ENCODE measurements at regions not wholly inside any gene's neighbourhood (a gene's known extent, or its start where the extent isn't known, plus 50 kb on each side); places are given as distances from the start of the nearest gene placed in this dataset.

DNA sequence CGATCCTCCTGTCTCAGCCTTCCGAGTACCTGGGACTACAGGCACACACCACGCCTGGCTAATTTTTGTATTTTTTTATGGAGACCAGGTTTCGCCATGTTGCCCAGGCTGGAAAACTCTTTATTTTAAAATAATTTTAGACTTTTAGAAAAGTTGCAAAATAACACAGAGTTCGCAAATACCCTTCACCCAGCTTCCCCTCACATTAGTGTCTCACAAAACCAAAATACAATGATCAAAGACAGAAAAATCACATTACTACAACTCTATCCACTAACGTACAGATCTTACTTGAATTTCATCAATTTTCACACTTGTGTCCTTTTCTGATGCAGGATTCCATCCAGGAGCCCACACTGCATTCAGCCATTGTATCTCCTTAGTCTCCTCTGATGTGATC is 58.8 kb upstream of the ERRFI1 start:
- H3K4me3 ChIP-seq (ENCODE audit: low read depth in 1 of 5, low read length in 5 of 5), result no peak overlapping the region

GRCh38 chr1:8083739-8084484 is 57.8 kb upstream of the ERRFI1 start:
- Histone ChIP-seq H3K27ac (ENCODE audit: low read depth, low read length) (peak overlapping the region; percentile 47), H3K4me1 (ENCODE audit: control insufficient read depth in 5 of 5, insufficient read depth in 5 of 5, low read length in 5 of 5) (peaks cover 5 to 15% (median 9%) of the 10 kb centered on the region in 5 donors), H3K9me3 (ENCODE audit: control insufficient read depth in 5 of 5, low read length in 5 of 5) (no peaks in the 10 kb centered on the region), H3K36me3 (ENCODE audit: control insufficient read depth in 5 of 5, insufficient read depth in 5 of 5, low read length in 5 of 5) (no peaks in the 10 kb centered on the region), H3K27me3 (ENCODE audit: control insufficient read depth in 5 of 5, insufficient read depth in 4 of 5, low read length in 5 of 5) (no peaks in the 10 kb centered on the region), H3K9ac (ENCODE audit: low read length in 5 of 5) (no peak overlapping the region), H3K4me3 (ENCODE audit: low read depth in 1 of 5, low read length in 5 of 5) (no peak overlapping the region)

More for the DNA sequence above, 58.8 kb upstream of the ERRFI1 start:
- Histone ChIP-seq H3K4me1 (ENCODE audit: control insufficient read depth in 5 of 5, insufficient read depth in 5 of 5, low read length in 5 of 5) (peaks cover 5 to 17% (median 11%) of the 10 kb centered on the region in 5 donors), H3K27ac (ENCODE audit: low read depth, low read length) (no peak overlapping the region), H3K36me3 (ENCODE audit: control insufficient read depth in 5 of 5, insufficient read depth in 5 of 5, low read length in 5 of 5) (no peaks in the 10 kb centered on the region), H3K9me3 (ENCODE audit: control insufficient read depth in 5 of 5, low read length in 5 of 5) (no peaks in the 10 kb centered on the region), H3K27me3 (ENCODE audit: control insufficient read depth in 5 of 5, insufficient read depth in 4 of 5, low read length in 5 of 5) (no peaks in the 10 kb centered on the region), H3K9ac (ENCODE audit: low read length in 5 of 5) (no peak overlapping the region)

DNA sequence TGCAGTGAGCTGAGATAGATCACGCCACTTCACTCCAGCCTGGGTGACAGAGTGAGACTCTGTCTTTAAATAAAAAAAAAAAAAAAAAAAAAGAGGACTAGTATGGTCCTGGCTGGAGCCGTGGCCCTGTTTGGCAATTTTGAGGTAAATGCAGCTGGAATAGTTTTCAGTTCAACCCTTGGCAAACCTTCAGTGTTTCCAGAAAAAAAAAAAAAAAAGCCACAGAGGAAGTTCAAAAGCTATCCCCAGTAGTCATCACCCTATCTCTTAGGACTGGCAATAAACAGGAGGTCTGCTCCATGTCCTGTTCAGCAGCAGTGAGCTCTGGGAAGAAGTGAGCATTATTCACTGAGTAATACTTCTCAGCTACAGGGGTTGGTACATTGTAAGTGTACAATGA is 56.8 kb upstream of the ERRFI1 start:
- Histone ChIP-seq H3K36me3 (ENCODE audit: control insufficient read depth in 5 of 5, insufficient read depth in 5 of 5, low read length in 5 of 5) (no peaks in the 10 kb centered on the region), H3K9me3 (ENCODE audit: control insufficient read depth in 5 of 5, low read length in 5 of 5) (no peaks in the 10 kb centered on the region), H3K4me3 (ENCODE audit: low read depth in 1 of 5, low read length in 5 of 5) (no peak overlapping the region), H3K27me3 (ENCODE audit: control insufficient read depth in 5 of 5, insufficient read depth in 4 of 5, low read length in 5 of 5) (no peaks in the 10 kb centered on the region), H3K9ac (ENCODE audit: low read length in 5 of 5) (peak overlapping the region in 1 of 5 donors; percentile 3), H3K27ac (ENCODE audit: low read depth, low read length) (no peak overlapping the region), H3K4me1 (ENCODE audit: control insufficient read depth in 5 of 5, insufficient read depth in 5 of 5, low read length in 5 of 5) (peaks cover 5 to 15% (median 13%) of the 10 kb centered on the region in 5 donors)

DNA sequence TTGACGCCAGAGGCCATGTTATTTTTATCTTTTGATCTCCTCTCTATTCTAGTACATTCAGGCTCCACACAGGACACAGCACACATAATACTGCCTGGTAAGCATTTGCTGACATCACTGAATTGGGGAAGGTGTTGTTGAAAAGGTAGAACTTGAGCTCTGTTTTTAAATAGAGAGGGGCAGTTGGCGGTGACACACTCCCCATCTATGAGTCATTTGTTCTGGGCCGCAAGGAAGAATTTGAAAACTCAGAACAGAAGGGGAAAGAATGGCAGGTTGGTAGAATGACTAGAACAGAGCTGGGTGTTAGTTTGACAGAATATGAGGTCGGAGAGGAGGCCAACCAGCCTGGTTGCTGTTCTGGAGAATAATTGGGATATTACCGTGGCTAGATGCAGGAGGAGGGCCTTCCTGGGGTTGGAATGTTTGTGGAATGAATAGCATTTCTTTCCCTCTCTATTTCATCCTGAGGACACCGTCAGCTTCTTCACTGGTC is 52.1 kb upstream of the ERRFI1 start:
- Histone ChIP-seq H3K36me3 (ENCODE audit: control insufficient read depth in 5 of 5, insufficient read depth in 5 of 5, low read length in 5 of 5) (no peaks in the 10 kb centered on the region), H3K27ac (ENCODE audit: low read depth, low read length) (no peak overlapping the region), H3K4me1 (ENCODE audit: control insufficient read depth in 5 of 5, insufficient read depth in 5 of 5, low read length in 5 of 5) (peaks cover 0 to 18% (median 13%) of the 10 kb centered on the region in 5 donors)

GRCh38 chr1:8077602-8078001 is 51.5 kb upstream of the ERRFI1 start:
- H3K27me3 ChIP-seq (ENCODE audit: control insufficient read depth in 5 of 5, insufficient read depth in 4 of 5, low read length in 5 of 5), result no peaks in the 10 kb centered on the region
- no peaks in the 10 kb centered on the region for H3K36me3 ChIP-seq (ENCODE audit: control insufficient read depth in 5 of 5, insufficient read depth in 5 of 5, low read length in 5 of 5)
- no peak overlapping the region for H3K9ac ChIP-seq (ENCODE audit: low read length in 5 of 5)
- no peaks in the 10 kb centered on the region for H3K9me3 ChIP-seq (ENCODE audit: control insufficient read depth in 5 of 5, low read length in 5 of 5)
- H3K27ac ChIP-seq (ENCODE audit: low read depth, low read length), result peak overlapping the region; percentile 21
- no peak overlapping the region for H3K4me3 ChIP-seq (ENCODE audit: low read depth in 1 of 5, low read length in 5 of 5)
- peaks cover 0 to 15% (median 10%) of the 10 kb centered on the region in 5 donors for H3K4me1 ChIP-seq (ENCODE audit: control insufficient read depth in 5 of 5, insufficient read depth in 5 of 5, low read length in 5 of 5)

More for the DNA sequence above, 52.1 kb upstream of the ERRFI1 start:
- H3K27me3 ChIP-seq (ENCODE audit: control insufficient read depth in 5 of 5, insufficient read depth in 4 of 5, low read length in 5 of 5), result no peaks in the 10 kb centered on the region
- no peak overlapping the region for H3K4me3 ChIP-seq (ENCODE audit: low read depth in 1 of 5, low read length in 5 of 5)
- H3K9ac ChIP-seq (ENCODE audit: low read length in 5 of 5), result peak overlapping the region in 1 of 5 donors; percentile 20
- no peaks in the 10 kb centered on the region for H3K9me3 ChIP-seq (ENCODE audit: control insufficient read depth in 5 of 5, low read length in 5 of 5)

DNA sequence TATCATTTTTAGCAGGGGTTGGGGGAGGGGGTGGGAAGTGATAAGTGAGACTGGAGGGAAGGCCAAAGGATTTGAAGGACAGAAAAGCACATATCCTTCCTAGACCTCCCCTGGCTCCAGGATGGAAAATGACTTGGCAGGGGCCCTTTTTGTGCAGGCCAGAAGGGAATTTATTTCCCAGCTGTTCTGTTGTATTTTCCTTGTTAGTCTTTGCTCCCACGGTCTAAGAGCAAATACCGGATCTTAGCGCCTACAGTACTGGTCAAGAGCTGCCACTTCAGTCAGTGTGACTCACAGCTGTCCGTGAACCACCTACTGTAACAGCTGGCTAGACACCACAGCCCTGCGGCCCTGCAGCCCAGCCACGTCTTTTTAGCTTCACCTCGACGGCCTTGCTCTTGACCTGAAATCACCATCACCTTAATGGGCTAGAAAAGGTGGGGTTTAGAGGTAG is 51.0 kb upstream of the ERRFI1 start:
- peaks cover 0 to 15% (median 10%) of the 10 kb centered on the region in 5 donors for H3K4me1 ChIP-seq (ENCODE audit: control insufficient read depth in 5 of 5, insufficient read depth in 5 of 5, low read length in 5 of 5)
- H3K36me3 ChIP-seq (ENCODE audit: control insufficient read depth in 5 of 5, insufficient read depth in 5 of 5, low read length in 5 of 5), result no peaks in the 10 kb centered on the region
- H3K9ac ChIP-seq (ENCODE audit: low read length in 5 of 5), result no peak overlapping the region
- H3K27me3 ChIP-seq (ENCODE audit: control insufficient read depth in 5 of 5, insufficient read depth in 4 of 5, low read length in 5 of 5), result no peaks in the 10 kb centered on the region
- no peaks in the 10 kb centered on the region for H3K9me3 ChIP-seq (ENCODE audit: control insufficient read depth in 5 of 5, low read length in 5 of 5)
- no peak overlapping the region for H3K4me3 ChIP-seq (ENCODE audit: low read depth in 1 of 5, low read length in 5 of 5)
- H3K27ac ChIP-seq (ENCODE audit: low read depth, low read length), result peak overlapping the region; percentile 21

DNA sequence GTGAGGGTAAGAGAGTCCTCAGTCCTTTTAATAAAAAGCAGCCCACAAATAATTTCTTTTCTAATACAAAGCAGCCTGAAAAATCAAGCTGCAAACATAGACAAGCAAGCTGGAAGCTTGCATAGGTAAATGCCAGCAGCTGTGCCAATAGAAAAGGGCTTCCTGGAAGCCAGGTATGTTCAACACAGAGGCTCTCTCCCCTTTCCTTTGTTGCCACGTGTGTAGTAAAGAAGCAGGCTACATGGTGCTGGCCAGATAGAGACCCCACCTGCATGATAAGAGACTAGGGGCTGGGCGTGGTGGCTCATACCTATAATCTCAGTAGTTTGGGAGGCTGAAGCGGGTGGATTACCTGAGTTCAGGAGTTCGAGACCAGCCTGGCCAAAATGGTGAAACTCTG is 50.1 kb upstream of the ERRFI1 start:
- no peaks in the 10 kb centered on the region for H3K27me3 ChIP-seq (ENCODE audit: control insufficient read depth in 5 of 5, insufficient read depth in 4 of 5, low read length in 5 of 5)
- H3K27ac ChIP-seq (ENCODE audit: low read depth, low read length), result no peak overlapping the region
- H3K36me3 ChIP-seq (ENCODE audit: control insufficient read depth in 5 of 5, insufficient read depth in 5 of 5, low read length in 5 of 5), result no peaks in the 10 kb centered on the region
- no peaks in the 10 kb centered on the region for H3K9me3 ChIP-seq (ENCODE audit: control insufficient read depth in 5 of 5, low read length in 5 of 5)
- H3K4me1 ChIP-seq (ENCODE audit: control insufficient read depth in 5 of 5, insufficient read depth in 5 of 5, low read length in 5 of 5), result peaks cover 0 to 15% (median 10%) of the 10 kb centered on the region in 5 donors
- no peak overlapping the region for H3K4me3 ChIP-seq (ENCODE audit: low read depth in 1 of 5, low read length in 5 of 5)
- H3K9ac ChIP-seq (ENCODE audit: low read length in 5 of 5), result no peak overlapping the region
